Loucy (cell line): ENCODE measurements at regions not wholly inside any gene's neighbourhood (a gene's known extent, or its start where the extent isn't known, plus 50 kb on each side); places are given as distances from the start of the nearest gene placed in this dataset.

Source experiments
- H2AFZ ChIP-seq: fragments of 200-600 bp; sonication (generic); 2 replicates; pipeline ENCODE4 v1.6.0; 2016; ENCODE audit warnings: antibody characterized with exemption, mild to moderate bottlenecking, low read length, moderate library complexity
- H3F3A ChIP-seq: fragments of 200-600 bp; 2 replicates; pipeline ENCODE4 v1.6.0; 2016; ENCODE audit warnings: antibody characterized with exemption, low read depth, mild to moderate bottlenecking
- H3K27me3 ChIP-seq: fragments of 200-600 bp; sonication (generic); 2 replicates; pipeline ENCODE4 v1.6.1; 2014; ENCODE audit warnings: low read length, mild to moderate bottlenecking; ENCODE audit not compliant: insufficient read depth, poor library complexity, severe bottlenecking
- H3K36me3 ChIP-seq: fragments of 200-600 bp; sonication (generic); 2 replicates; pipeline ENCODE4 v1.6.1; 2016; ENCODE audit warnings: low read length; ENCODE audit not compliant: insufficient read depth
- H3K4me1 ChIP-seq: fragments of 200-600 bp; sonication (generic); 2 replicates; pipeline ENCODE4 v1.5.1; 2014; ENCODE audit warnings: low read length, mild to moderate bottlenecking; ENCODE audit not compliant: insufficient read depth, poor library complexity, severe bottlenecking
- H3K4me2 ChIP-seq: fragments of 200-600 bp; sonication (generic); 2 replicates; pipeline ENCODE4 v1.6.0; 2014; ENCODE audit warnings: antibody characterized with exemption, low read length, low read depth, mild to moderate bottlenecking; ENCODE audit not compliant: poor library complexity, severe bottlenecking
- H3K4me3 ChIP-seq: fragments of 200-600 bp; sonication (generic); 2 replicates; pipeline ENCODE4 v1.5.1; 2014; ENCODE audit warnings: low read length, mild to moderate bottlenecking, mixed read lengths; ENCODE audit not compliant: poor library complexity, severe bottlenecking
- H3K79me2 ChIP-seq: fragments of 200-600 bp; sonication (generic); 2 replicates; pipeline ENCODE4 v1.6.1; 2014; ENCODE audit warnings: low read length; ENCODE audit not compliant: insufficient read depth
- H3K9ac ChIP-seq: fragments of 200-600 bp; sonication (generic); 2 replicates; pipeline ENCODE4 v1.6.0; 2014; ENCODE audit warnings: mild to moderate bottlenecking, low read depth, low read length, moderate library complexity; ENCODE audit not compliant: poor library complexity, severe bottlenecking
- H3K9me2 ChIP-seq: fragments of 200-600 bp; sonication (generic); replicated peaks from 2 replicates; pipeline ENCODE4 v1.6.1; 2016; ENCODE audit warnings: low read depth, low read length, mixed read lengths
- H3K9me3 ChIP-seq: fragments of 200-600 bp; sonication (generic); 2 replicates; pipeline ENCODE4 v1.6.1; 2014; ENCODE audit warnings: mild to moderate bottlenecking, antibody characterized with exemption, low read length, low read depth; ENCODE audit not compliant: insufficient read depth
- H4K20me1 ChIP-seq: fragments of 200-600 bp; sonication (generic); 2 replicates; pipeline ENCODE4 v1.6.0; 2014; ENCODE audit warnings: antibody characterized with exemption, low read length, mild to moderate bottlenecking; ENCODE audit not compliant: insufficient read depth, poor library complexity, severe bottlenecking
- CTCF ChIP-seq: fragments of 200-600 bp; sonication (generic); conservative IDR thresholded peaks from 2 replicates; pipeline ENCODE4 v1.5.1; 2014; ENCODE audit warnings: mild to moderate bottlenecking, antibody characterized with exemption, low read length
- EZH2phosphoT487 ChIP-seq: fragments of 200-600 bp; IDR thresholded peaks from 2 replicates; pipeline ENCODE4 v1.6.1; 2018; ENCODE audit warnings: antibody characterized with exemption, mild to moderate bottlenecking, moderate library complexity, borderline replicate concordance

GRCh38 chr7:109868215-109868860 is 1222.6 kb upstream of the LRRN3 start:
- no peak overlapping the region for H3K4me2 ChIP-seq
- H4K20me1 ChIP-seq = no peaks in the 10 kb centered on the region
- no peaks in the 10 kb centered on the region for H3K79me2 ChIP-seq
- no peak for TF ChIP-seq CTCF
- no peak for TF ChIP-seq EZH2phosphoT487
- no peak overlapping the region for H3K4me3 ChIP-seq
- no peaks in the 10 kb centered on the region for H3K4me1 ChIP-seq
- no peaks in the 10 kb centered on the region for H3F3A ChIP-seq
- no peak overlapping the region for H2AFZ ChIP-seq
- no peaks in the 10 kb centered on the region for H3K9me3 ChIP-seq
- H3K36me3 ChIP-seq = no peaks in the 10 kb centered on the region
- H3K9me2 ChIP-seq = no peaks in the 10 kb centered on the region
- no peak overlapping the region for H3K9ac ChIP-seq
- H3K27me3 ChIP-seq = no peaks in the 10 kb centered on the region

GRCh38 chr7:109873296-109873695 is 1217.6 kb upstream of the LRRN3 start:
- Histone ChIP-seq H2AFZ (no peak overlapping the region), H4K20me1 (no peaks in the 10 kb centered on the region), H3K4me2 (no peak overlapping the region), H3K79me2 (no peaks in the 10 kb centered on the region), H3K4me1 (no peaks in the 10 kb centered on the region), H3K9me2 (no peaks in the 10 kb centered on the region), H3K36me3 (no peaks in the 10 kb centered on the region), H3F3A (no peaks in the 10 kb centered on the region), H3K9me3 (no peaks in the 10 kb centered on the region), H3K4me3 (no peak overlapping the region), H3K9ac (no peak overlapping the region), H3K27me3 (no peaks in the 10 kb centered on the region)
- TF ChIP-seq CTCF (no peak), EZH2phosphoT487 (no peak)

- no peaks in the 10 kb centered on the region for H3K9me2 ChIP-seq
- H4K20me1 ChIP-seq = no peaks in the 10 kb centered on the region
- H3K9me3 ChIP-seq = no peaks in the 10 kb centered on the region
- no peaks in the 10 kb centered on the region for H3F3A ChIP-seq
- H3K27me3 ChIP-seq = no peaks in the 10 kb centered on the region
- no peak overlapping the region for H3K9ac ChIP-seq
- H2AFZ ChIP-seq = no peak overlapping the region
- no peak overlapping the region for H3K4me2 ChIP-seq
- no peak overlapping the region for H3K4me3 ChIP-seq
- TF ChIP-seq EZH2phosphoT487 = no peak
- no peak for TF ChIP-seq CTCF
- no peaks in the 10 kb centered on the region for H3K79me2 ChIP-seq
- H3K36me3 ChIP-seq = no peaks in the 10 kb centered on the region
- H3K4me1 ChIP-seq = no peaks in the 10 kb centered on the region
These were observed 1211.6 kb upstream of the LRRN3 start for GRCh38 chr7:109879287-109879828.
